AG09319 (cell line): ENCODE measurements at regions not wholly inside any gene's neighbourhood (a gene's known extent, or its start where the extent isn't known, plus 50 kb on each side); places are given as distances from the start of the nearest gene placed in this dataset.

Source experiments
- DNase-seq: peaks from one replicate; pipeline ENCODE4 v3.0.0-alpha.2; 2010; ENCODE audit warnings: low read depth; ENCODE audit errors: extremely low read depth
- CTCF ChIP-seq: IDR thresholded peaks from 2 replicates; pipeline ENCODE4 v1.5.1; 2011; ENCODE audit warnings: low read depth, mild to moderate bottlenecking, inconsistent platforms, low read length, moderate library complexity

- TF ChIP-seq CTCF: no peak
- DNase-seq: peak; percentile 72
These were observed 134.0 kb upstream of the IL12A start for GRCh38 chr3:159854500-159855124.

DNA sequence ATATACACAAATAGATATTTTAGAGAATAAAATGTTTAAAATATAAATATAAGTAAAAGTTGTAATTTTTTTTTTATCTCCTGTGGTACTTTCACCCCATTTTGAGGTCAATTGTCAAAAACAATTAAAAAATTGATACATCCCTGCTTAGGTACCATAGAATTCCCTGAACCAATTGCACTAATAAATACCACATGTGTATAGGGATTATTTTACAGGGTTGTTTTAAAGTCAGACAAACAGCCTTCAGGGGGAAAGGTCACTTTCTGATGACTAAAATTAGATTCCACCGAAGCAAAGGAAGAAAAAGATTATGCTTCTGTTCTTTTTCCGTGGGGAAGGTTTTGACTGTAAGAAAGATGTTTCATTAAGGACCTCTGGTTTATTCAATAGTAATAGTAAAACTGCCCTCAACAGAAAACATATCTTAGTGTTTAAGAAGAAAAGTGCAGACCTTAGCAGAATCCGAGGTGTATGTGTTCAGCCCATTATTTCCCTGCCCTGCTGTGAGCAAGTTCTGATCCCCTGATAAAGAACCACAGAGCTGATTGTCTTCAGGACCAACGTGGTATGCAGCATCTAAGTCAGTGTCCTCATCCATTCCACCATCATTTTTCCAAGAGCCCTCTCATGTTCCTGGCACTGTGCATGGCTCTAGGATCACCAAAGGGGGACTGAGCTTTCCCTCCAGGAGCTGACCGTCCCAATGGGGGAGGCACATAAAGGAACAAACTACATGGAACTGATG lies 132.9 kb upstream of the IL12A start:
- TF ChIP-seq CTCF: no peak
- DNase-seq: no peak

GRCh38 chr3:159856590-159857104 lies 132.0 kb upstream of the IL12A start:
- no peak for TF ChIP-seq CTCF
- no peak for DNase-seq

DNA sequence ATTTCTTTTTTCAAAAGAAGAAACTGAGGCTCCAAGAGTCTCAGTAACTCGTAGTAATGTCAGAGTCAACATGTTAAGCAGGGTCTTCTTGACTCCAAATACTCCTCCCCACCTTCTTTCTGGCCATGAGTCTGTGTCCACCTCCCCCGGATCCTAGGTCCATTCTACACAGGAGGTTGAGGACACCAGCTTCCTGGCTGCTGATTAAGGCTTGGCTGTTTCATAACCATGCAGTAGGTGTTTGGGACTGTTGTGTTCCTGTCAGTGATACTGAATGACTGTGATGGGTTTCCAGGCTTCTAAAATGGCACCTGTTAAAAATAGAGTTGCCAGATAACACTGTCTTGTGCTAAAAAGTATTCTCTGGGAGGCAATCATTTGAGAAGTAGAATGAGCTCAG lies 130.8 kb upstream of the IL12A start:
- no peak for DNase-seq
- no peak for TF ChIP-seq CTCF

DNA sequence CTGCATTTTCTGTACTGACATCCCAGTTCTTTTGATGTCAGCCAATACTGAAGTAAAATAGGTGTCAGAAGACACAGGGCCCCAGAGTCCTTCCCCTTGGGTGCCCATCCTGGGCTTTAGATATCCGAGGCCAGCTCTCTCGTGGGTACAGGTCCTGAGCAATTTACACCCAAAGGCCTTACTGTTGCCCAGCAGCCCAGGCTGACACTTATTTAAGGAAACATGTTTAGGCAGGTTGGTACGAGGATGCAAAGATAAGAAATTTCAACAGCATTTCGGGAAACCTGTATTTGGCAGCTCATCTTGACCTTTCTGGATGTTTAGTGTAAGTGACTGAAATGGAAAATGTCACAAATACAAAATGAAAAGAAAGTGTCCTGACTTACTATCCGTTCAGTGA lies 130.0 kb upstream of the IL12A start:
- TF ChIP-seq CTCF: no peak
- DNase-seq: no peak

- no peak for TF ChIP-seq CTCF
- no peak for DNase-seq
These were observed 129.2 kb upstream of the IL12A start for GRCh38 chr3:159859424-159859823.

DNA sequence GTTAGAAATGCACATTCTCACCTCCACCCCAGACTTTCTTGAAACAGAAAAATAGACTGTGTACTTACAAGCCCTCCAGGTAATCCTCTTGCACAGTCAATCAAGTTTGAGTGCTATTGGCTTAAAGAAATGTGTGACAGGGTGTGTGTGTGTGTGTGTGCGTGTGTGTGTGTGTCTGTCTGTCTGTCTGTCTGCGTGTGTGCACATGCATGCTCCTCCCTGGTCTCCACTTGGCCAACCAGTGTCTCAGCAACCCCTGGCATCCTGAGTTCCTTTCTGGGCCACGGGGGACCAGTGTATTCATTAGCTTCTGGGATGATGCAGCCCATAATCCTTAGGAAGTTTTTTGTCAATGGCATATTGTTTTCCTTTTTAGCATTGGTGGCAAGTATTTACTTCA lies 128.8 kb upstream of the IL12A start:
- no peak for TF ChIP-seq CTCF
- DNase-seq: no peak
